HCT116 (cell line): ENCODE measurements at regions not wholly inside any gene's neighbourhood (a gene's known extent, or its start where the extent isn't known, plus 50 kb on each side); places are given as distances from the start of the nearest gene placed in this dataset.

Source experiments
- ATAC-seq: fragments of 200-7000 bp; cut with Tn5 transposase; 2 replicates; pipeline ENCODE4 v1.9.1; 2020; ENCODE audit warnings: mild to moderate bottlenecking, moderate library complexity
- BruUV-seq: library from RNA; stranded (reverse); fragments of 400-500 nt; replicated peaks from 2 replicates; lab custom pipeline; 2021; lab: Mats Ljungman, UMichigan
- CTCF ChIA-PET: fragments of 300-600 bp; sonication (Branson Sonifier 250); formaldehyde crosslinking; loops from one replicate; lab custom pipeline; 2021; ENCODE audit warnings: antibody characterized with exemption; lab: Charles Lee
- POLR2A ChIA-PET: fragments of 300-600, 350-600 bp; sonication (Branson Sonifier 250); formaldehyde crosslinking; loops from one replicate; lab custom pipeline; 2021; ENCODE audit warnings: antibody characterized with exemption; lab: Charles Lee
- RAD21 ChIA-PET, 2 experiments: fragments of 300-600 bp; sonication (Branson Sonifier 250); formaldehyde crosslinking; loops; one replicate each; lab custom pipeline; 2023; ENCODE audit warnings: low total read pairs in 2 of 2; ENCODE audit not compliant: uncharacterized antibody in 2 of 2, unreplicated experiment in 2 of 2, low non-redundant PET in 1 of 2; lab: Charles Lee
- DNase-seq: peaks from one replicate; pipeline ENCODE4 v3.0.0-alpha.2; 2010; ENCODE audit warnings: low read depth, low spot score
- H2AFZ ChIP-seq: fragments of 200-600 bp; shearing (Covaris generic), sonication (generic); 2 replicates; pipeline ENCODE4 v1.6.1; 2017; ENCODE audit warnings: low read depth, mixed run types, mixed read lengths, antibody characterized with exemption, low read length; ENCODE audit not compliant: poor library complexity, severe bottlenecking
- H3K27ac ChIP-seq: 2 replicates; pipeline ENCODE4 v1.5.1; 2012; ENCODE audit warnings: low read depth, low read length
- H3K27me3 ChIP-seq: fragments of 200-600 bp; sonication (generic); 2 replicates; pipeline ENCODE4 v1.6.1; 2016; ENCODE audit warnings: mixed run types, low read length, mixed read lengths; ENCODE audit not compliant: insufficient read depth
- H3K36me3 ChIP-seq, 2 experiments: fragments of 200-500 bp in 1 of 2; fragments of 200-600 bp in 1 of 2; sonication (Bioruptor generic) in 1 of 2; sonication (generic) in 1 of 2; 2 replicates each; pipeline versions ENCODE4 v1.5.1 to v1.6.1; 2014 to 2016; ENCODE audit warnings: low read length in 2 of 2, inconsistent platforms in 1 of 2, mixed read lengths in 1 of 2, mixed run types in 1 of 2; ENCODE audit not compliant: insufficient read depth in 2 of 2, control insufficient read depth in 1 of 2
- H3K4me1 ChIP-seq, 2 experiments: fragments of 200-600 bp in 1 of 2; sonication (generic) in 1 of 2; 2 replicates each; pipeline versions ENCODE4 v1.5.1 to v1.6.1; 2012 to 2017; ENCODE audit warnings: low read length in 2 of 2, inconsistent platforms in 1 of 2, mild to moderate bottlenecking in 1 of 2, mixed read lengths in 1 of 2, mixed run types in 1 of 2, moderate library complexity in 1 of 2; ENCODE audit not compliant: insufficient read depth in 2 of 2, control insufficient read depth in 1 of 2
- H3K4me2 ChIP-seq: fragments of 200-600 bp; sonication (generic); 2 replicates; pipeline ENCODE4 v1.6.1; 2017; ENCODE audit warnings: mixed run types, low read length, mixed read lengths
- H3K4me3 ChIP-seq, 2 experiments: fragments of 200-600 bp in 1 of 2; sonication (generic) in 1 of 2; replicated peaks in 1 of 2; 2 replicates each; pipeline ENCODE4 v1.5.1; 2011 to 2016; ENCODE audit warnings: low read length in 2 of 2, control low read depth in 1 of 2, low read depth in 1 of 2, mild to moderate bottlenecking in 1 of 2, mixed read lengths in 1 of 2, mixed run types in 1 of 2
- H3K79me2 ChIP-seq: fragments of 200-600 bp; sonication (generic); 2 replicates; pipeline ENCODE4 v1.6.1; 2017; ENCODE audit warnings: mild to moderate bottlenecking, mixed run types, low read length, moderate library complexity, mixed read lengths; ENCODE audit not compliant: insufficient read depth
- H3K9ac ChIP-seq: fragments of 200-600 bp; sonication (generic); 2 replicates; pipeline ENCODE4 v1.6.1; 2016; ENCODE audit warnings: low read length, mixed read lengths
- H3K9me2 ChIP-seq: fragments of 200-600 bp; sonication (generic), shearing (Covaris generic); 2 replicates; pipeline ENCODE4 v1.6.1; 2017; ENCODE audit warnings: mixed run types, mild to moderate bottlenecking, moderate library complexity; ENCODE audit not compliant: insufficient read depth
- H3K9me3 ChIP-seq, 2 experiments: fragments of 200-500 bp in 1 of 2; fragments of 200-600 bp in 1 of 2; sonication (Bioruptor generic) in 1 of 2; sonication (generic) in 1 of 2; 2 replicates each; pipeline ENCODE4 v1.6.1; 2014 to 2017; ENCODE audit warnings: low read length in 2 of 2, mixed read lengths in 2 of 2, inconsistent platforms in 1 of 2, low read depth in 1 of 2, mild to moderate bottlenecking in 1 of 2, mixed run types in 1 of 2, moderate library complexity in 1 of 2; ENCODE audit not compliant: control insufficient read depth in 1 of 2, insufficient read depth in 1 of 2
- H4K20me1 ChIP-seq: fragments of 200-600 bp; sonication (generic), shearing (Covaris generic); 2 replicates; pipeline ENCODE4 v1.6.1; 2017; ENCODE audit warnings: mixed run types, mild to moderate bottlenecking, moderate library complexity; ENCODE audit not compliant: insufficient read depth
- CBX3 ChIP-seq: IDR thresholded peaks from 2 replicates; pipeline ENCODE4 v1.6.1; 2012; ENCODE audit warnings: low read depth
- CEBPB ChIP-seq: IDR thresholded peaks from 2 replicates; pipeline ENCODE4 v1.6.1; 2012; ENCODE audit warnings: low read depth
- ELF1 ChIP-seq: IDR thresholded peaks from 2 replicates; pipeline ENCODE4 v1.6.1; 2012; ENCODE audit warnings: low read depth, borderline replicate concordance
- EZH2phosphoT487 ChIP-seq: fragments of 200-600 bp; IDR thresholded peaks from 2 replicates; pipeline ENCODE4 v1.6.1; 2018; ENCODE audit warnings: antibody characterized with exemption, borderline replicate concordance
- SIN3A ChIP-seq: IDR thresholded peaks from 2 replicates; pipeline ENCODE4 v1.6.1; 2012; ENCODE audit warnings: low read depth
- ZFX ChIP-seq: fragments of 450-650 bp; IDR thresholded peaks from 2 replicates; pipeline ENCODE4 v1.6.1; 2017
- ZNF274 ChIP-seq: fragments of 200-500 bp; sonication (Bioruptor generic); IDR thresholded peaks from 2 replicates; pipeline ENCODE4 v1.6.1; 2014; ENCODE audit warnings: mild to moderate bottlenecking, low read depth, low read length, inconsistent platforms
- intact Hi-C: fragments of 100-400 bp; cut with micrococcal nuclease; formaldehyde crosslinking; loops from 2 replicates; pipeline ENCODE4 v1.10.0; 2022
- TF ChIP-seq, protein P1 (sequence below): IDR thresholded peaks from 2 replicates; pipeline ENCODE4 v1.6.1; 2012
- TF ChIP-seq, protein P2 (sequence below): IDR thresholded peaks from 2 replicates; pipeline ENCODE4 v1.6.1; 2012
- TF ChIP-seq, protein P3 (sequence below), 3 experiments: fragments of 200-600 bp in 1 of 3; sonication (generic) in 1 of 3; IDR thresholded peaks in 2 of 3; conservative IDR thresholded peaks in 1 of 3; 2 replicates each; pipeline ENCODE4 v1.5.1; 2012 to 2017; ENCODE audit warnings: low read depth in 2 of 3, low read length in 2 of 3, antibody characterized with exemption in 1 of 3, borderline replicate concordance in 1 of 3, control low read depth in 1 of 3, mild to moderate bottlenecking in 1 of 3, mixed read lengths in 1 of 3, mixed run types in 1 of 3, moderate library complexity in 1 of 3; ENCODE audit not compliant: insufficient read depth in 1 of 3

DNA sequence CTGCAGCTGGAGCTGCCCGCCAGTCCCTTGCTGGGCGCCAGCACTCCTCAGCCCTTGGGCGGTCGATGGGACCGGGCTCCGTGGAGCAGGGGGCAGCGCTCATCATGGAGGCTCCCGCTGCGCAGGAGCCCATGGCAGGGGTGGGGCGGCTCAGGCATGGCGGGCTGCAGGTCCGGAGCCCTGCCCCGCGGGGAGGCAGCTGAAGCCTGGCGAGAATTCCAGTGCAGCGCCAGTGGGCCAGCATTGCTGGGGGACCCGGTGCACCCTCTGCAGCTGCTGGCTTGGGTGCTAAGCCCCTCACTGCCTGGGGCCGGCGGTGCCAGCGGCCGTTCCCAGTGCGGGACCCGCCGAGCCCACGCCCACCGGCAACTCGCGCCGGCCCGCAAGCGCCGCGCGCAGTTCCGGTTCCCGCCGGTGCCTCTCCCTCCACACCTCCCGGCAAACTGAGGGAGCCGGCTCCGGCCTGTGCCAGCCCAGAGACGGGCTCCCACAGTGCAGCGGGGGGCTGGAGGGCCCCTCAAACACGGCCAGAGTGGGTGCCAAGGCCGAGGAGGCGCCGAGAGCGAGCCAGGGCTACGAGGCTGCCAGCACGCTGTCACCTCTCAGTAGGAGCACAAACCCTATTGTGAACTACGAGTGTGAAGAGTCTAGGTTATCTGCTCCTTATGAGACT lies 687.1 kb downstream of the PCDH17 start (continued):
- TF ChIP-seq ELF1, result no peak
- TF ChIP-seq, protein P1, sequence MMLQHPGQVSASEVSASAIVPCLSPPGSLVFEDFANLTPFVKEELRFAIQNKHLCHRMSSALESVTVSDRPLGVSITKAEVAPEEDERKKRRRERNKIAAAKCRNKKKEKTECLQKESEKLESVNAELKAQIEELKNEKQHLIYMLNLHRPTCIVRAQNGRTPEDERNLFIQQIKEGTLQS, result no peak

DNA sequence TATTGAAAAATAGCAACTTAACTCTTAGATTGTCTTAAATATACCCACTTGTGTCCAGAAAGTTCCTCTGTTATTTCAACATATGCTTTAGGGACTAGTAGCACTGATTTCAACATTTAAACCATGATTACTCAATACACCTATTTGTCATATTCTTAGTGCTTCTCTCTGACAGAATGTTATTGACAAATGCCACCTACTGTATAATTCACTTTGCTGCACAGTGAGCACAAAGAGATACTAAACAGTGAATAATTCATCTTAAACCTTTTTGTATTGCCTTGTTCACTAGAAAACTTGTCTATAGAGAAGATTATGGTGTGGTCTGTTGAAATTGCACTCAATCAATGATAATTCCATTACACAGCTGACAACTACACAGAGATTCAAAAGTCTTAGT lies 692.6 kb downstream of the PCDH17 start:
- no peaks in the 10 kb centered on the region for H4K20me1 ChIP-seq
- no peak overlapping the region for H3K9ac ChIP-seq
- no peaks in the 10 kb centered on the region for H3K4me1 ChIP-seq
- no peaks in the 10 kb centered on the region for H3K36me3 ChIP-seq
- H3K9me3 ChIP-seq, result peaks cover 10 to 17% of the 10 kb centered on the region in 2 experiments; a peak in 3 of 4 replicates
- no peak overlapping the region for H3K27ac ChIP-seq
- no peak overlapping the region for H3K4me2 ChIP-seq
- CTCF ChIA-PET, result no interaction called here
- POLR2A ChIA-PET, result no interaction called here
- RAD21 ChIA-PET, result no interaction called here
- no peak for ATAC-seq
- H3K27me3 ChIP-seq, result no peaks in the 10 kb centered on the region
- no TSS peak for BruUV-seq
- TF ChIP-seq EZH2phosphoT487 (no peak), CBX3 (no peak), SIN3A (no peak), CEBPB (no peak), ZFX (no peak), ZNF274 (no peak)
- TF ChIP-seq, protein P2, sequence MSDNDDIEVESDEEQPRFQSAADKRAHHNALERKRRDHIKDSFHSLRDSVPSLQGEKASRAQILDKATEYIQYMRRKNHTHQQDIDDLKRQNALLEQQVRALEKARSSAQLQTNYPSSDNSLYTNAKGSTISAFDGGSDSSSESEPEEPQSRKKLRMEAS, result no peak
- no peak overlapping the region for H2AFZ ChIP-seq
- H3K9me2 ChIP-seq, result no peaks in the 10 kb centered on the region
- no peaks in the 10 kb centered on the region for H3K79me2 ChIP-seq
- no peak overlapping the region for H3K4me3 ChIP-seq
- no peak for DNase-seq
- intact Hi-C loops, result no loop called here

DNA sequence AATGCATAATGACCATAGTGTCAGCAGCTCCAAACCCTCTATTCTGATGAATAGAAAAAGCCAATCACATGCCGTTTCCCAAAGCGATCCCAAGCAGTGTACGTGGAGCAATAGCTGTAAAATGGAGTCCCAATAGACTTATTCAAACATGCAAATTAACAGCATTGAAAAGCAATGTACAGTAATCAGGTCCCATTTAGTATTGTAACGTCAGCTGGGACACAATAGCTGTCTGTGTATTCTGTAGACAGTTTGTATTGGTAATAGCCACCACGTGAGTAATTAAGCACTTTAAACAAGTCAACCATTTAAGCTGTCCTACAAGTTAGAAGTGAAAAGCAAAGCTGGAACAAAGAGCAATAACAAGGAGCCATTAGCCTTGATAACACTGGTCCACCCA lies 698.2 kb downstream of the PCDH17 start:
- DNase-seq, result no peak
- H3K4me1 ChIP-seq, result no peaks in the 10 kb centered on the region
- H3K36me3 ChIP-seq, result no peaks in the 10 kb centered on the region
- no peaks in the 10 kb centered on the region for H3K27me3 ChIP-seq
- H3K4me2 ChIP-seq, result no peak overlapping the region
- TF ChIP-seq ELF1, result no peak
- TF ChIP-seq, protein P3, sequence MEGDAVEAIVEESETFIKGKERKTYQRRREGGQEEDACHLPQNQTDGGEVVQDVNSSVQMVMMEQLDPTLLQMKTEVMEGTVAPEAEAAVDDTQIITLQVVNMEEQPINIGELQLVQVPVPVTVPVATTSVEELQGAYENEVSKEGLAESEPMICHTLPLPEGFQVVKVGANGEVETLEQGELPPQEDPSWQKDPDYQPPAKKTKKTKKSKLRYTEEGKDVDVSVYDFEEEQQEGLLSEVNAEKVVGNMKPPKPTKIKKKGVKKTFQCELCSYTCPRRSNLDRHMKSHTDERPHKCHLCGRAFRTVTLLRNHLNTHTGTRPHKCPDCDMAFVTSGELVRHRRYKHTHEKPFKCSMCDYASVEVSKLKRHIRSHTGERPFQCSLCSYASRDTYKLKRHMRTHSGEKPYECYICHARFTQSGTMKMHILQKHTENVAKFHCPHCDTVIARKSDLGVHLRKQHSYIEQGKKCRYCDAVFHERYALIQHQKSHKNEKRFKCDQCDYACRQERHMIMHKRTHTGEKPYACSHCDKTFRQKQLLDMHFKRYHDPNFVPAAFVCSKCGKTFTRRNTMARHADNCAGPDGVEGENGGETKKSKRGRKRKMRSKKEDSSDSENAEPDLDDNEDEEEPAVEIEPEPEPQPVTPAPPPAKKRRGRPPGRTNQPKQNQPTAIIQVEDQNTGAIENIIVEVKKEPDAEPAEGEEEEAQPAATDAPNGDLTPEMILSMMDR (IDR thresholded peaks at IDR 0.05 in 2 of 3, conservative IDR thresholded peaks at IDR 0.05 in 1 of 3; ENCODE audit: borderline replicate concordance in 1 of 3, insufficient read depth in 1 of 3, low read depth in 2 of 3, low read length in 2 of 3), result no peak
- TF ChIP-seq, protein P2, result no peak
- no peak for ATAC-seq
- intact Hi-C loops, result no loop called here
- H4K20me1 ChIP-seq, result no peaks in the 10 kb centered on the region
- POLR2A ChIA-PET, result no interaction called here
- no TSS peak for BruUV-seq
- peaks cover 13 to 14% of the 10 kb centered on the region in 2 experiments; a peak in 2 of 4 replicates for H3K9me3 ChIP-seq
- H3K9me2 ChIP-seq, result no peaks in the 10 kb centered on the region
- RAD21 ChIA-PET, result no interaction called here
- H3K27ac ChIP-seq, result no peak overlapping the region
- CTCF ChIA-PET, result no interaction called here
- no peak overlapping the region for H3K9ac ChIP-seq
- no peak overlapping the region for H3K4me3 ChIP-seq
- H3K79me2 ChIP-seq, result no peaks in the 10 kb centered on the region
- no peak overlapping the region for H2AFZ ChIP-seq
